ENCODE measurements at regions not wholly inside any gene's neighbourhood (a gene's known extent, or its start where the extent isn't known, plus 50 kb on each side); places are given as distances from the start of the nearest gene placed in this dataset.

DNA sequence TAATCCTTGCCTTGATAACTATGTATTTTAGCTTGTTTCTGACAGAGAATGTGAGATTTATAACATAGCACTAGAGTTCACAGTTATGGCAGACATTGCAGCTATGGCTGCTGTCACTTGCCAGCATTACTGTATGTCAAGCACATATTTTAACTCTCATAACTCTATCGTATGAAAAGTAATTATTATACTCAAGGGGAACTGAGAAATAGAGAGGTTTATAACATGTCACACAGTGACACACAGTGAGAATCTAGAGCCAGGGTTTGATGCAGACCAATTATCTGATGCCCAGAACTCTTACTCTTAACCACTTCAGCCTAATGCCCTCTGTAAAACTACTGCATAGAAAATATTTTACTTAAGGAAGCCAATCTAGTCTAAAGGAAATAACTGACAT is 1012.4 kb downstream of the GRIK2 start:
- DNase-seq (ENCODE audit: low spot score), result no peak

DNA sequence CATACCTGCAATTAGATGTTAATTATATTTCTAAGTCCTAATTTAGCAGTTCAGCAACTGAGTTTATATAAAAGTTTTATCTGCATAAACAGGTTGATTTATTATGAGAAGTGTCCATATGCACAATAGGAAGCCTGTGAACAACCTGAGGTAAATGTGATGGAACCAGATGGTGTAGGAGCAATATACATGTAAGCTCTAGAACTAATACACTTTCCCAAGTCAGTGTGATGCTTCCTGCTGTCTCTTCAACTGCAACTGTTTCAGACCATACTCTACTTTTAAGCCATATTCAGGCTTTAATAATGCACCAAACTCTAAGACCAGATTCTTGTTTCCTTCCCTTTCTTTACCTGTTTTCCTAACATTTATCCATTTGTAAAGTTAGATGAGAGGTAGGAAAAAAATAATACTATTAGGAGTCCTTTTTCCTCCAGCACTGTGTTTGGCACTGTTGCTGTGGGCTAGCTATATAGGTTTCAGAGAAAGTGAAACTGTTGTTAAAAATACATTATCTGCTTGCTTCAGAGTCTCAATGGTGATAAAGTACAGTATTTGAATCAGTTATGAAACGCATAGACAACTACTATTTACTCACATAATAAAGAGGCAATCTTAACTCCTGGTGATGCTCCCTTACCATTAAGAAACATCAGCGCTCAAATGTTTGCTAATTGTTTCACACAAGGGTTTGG is 1009.3 kb downstream of the GRIK2 start:
- DNase-seq (ENCODE audit: low spot score), result no peak

DNA sequence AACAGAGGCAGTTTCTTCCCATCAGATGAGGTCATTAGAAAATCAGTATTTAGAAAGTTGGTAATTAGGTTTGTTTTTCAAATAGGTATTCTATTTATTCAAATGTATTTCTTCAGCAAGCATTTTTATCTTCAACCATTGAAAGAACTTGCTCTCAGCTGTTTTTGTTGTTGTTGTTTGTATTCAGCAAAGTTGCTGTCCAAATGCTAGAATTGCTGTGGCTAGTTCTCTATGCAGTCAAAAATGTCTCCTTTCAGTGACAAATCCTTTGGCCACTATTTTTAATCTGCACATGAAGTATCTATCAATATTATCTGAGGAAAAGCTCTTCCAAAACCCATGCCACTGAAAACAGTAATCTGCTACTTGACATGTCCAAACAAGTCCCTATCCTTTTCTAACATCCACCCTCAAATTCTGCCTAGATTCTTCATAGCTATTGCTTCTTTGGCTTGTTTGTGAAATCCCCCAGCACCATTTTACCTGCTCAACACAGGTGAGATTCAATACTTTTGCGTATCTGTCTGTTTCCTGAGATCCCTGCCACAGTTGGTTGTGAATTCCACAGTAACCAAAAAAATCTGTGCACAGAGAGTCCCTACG is 1005.4 kb downstream of the GRIK2 start:
- DNase-seq (ENCODE audit: low spot score), result no peak

DNA sequence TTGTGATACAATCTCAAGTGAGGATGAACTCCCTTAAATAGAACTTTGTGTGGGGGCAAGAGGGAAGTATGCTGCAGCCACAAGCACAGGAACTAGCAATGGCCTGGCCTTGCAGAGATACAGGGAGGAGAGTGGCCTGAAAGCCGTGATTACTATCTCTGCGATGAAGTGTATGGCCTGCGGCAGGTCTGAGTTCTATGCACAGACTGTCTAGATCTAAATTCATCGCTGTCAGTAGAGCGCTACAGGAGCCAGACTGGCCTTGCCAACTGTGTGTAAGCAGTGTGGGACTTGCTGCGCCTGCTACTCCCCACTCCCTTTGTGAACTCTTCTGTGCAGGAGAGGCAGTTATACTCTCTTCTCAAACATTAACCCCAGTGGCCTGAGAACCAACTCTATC is 997.0 kb downstream of the GRIK2 start:
- DNase-seq (ENCODE audit: low spot score), result no peak

DNA sequence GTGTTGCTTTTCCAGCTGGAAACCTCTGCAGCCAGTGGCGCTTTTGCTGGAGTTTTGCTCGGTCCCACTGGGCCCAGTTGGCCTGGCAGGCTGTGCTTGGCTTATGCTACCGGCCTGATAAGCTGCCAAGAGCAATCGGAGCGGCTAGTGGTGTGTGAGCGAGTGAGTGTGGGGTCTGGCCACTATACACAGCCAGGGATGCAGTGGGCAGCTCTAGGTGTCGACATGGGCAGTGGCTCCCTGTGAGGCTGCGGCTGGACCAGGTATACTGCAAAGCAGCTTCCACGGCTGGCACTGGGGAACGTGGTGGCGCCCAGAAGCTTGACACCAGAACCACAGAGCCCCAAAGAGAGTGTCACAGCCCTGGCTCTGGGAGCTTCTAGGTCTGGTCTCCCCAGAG is 996.5 kb downstream of the GRIK2 start:
- DNase-seq (ENCODE audit: low spot score), result no peak

DNA sequence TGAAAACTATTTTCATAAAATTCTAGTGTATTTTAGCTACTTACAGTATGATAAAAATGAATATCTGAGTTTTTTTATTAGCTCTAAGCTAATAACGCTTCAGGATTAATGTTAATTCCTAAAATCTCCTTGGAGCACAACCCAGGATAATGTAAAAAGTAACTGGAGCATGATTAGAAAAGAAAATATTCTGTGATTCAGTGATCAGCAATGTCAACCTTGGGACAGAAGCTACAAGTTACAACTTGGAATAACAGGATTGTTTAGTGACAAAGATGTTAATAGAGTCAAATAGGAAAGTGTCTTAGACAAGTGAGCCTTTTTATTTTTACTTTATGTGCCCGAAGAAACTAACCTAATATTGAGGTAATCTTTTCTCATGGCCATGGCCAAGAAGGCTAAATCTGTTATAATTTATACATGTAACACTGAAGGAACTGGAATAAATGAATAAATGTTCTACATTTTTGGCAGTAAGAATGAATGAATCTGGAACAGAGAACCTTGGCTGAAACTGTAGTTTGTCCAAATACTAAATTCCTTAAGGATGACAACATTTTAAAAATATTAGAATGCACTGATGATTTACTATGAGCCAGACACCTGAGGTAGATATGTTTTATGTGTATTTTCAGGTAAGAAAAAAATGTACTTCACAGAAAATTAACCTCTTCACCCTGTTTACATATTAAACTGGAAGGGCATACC is 994.0 kb downstream of the GRIK2 start:
- DNase-seq (ENCODE audit: low spot score), result no peak

DNA sequence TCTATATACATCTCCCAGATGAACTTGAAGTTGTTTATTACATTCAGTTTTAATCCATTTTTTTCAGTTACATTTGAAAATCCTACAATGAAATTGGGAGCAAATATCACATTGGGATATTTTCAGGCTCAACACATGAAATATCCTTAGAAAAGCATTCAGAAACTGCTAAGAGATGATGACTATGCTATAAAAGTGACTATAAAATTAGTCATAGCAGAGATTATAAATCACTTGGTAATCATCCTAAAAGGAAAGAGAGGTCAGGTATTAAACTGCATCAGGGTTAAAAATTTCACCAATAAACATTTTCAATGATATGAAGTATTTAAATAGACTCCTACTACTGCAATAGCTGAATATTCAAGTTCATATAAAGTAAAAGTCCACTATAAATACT is 987.7 kb downstream of the GRIK2 start:
- no peak for DNase-seq (ENCODE audit: low spot score)

DNA sequence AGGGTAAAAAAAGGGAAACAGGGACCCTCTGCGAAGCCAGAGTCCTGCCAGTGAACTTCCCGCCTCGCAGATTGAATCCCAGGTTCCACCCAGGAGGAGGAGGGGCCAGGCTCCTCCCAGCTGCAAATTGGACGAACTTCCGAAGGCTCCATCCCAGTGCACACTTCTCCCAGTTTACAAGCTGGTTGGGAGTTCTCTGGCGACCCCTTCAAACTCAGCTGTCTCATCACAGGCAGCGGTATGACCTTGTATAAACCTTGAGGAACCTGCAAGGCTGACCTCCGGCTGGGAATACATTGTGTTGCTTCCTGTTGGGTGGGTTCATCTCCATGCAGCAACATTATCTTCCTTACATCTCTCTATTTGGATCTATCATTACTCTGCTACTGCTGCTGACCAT is 962.7 kb downstream of the GRIK2 start:
- no peak for DNase-seq (ENCODE audit: low spot score)

DNA sequence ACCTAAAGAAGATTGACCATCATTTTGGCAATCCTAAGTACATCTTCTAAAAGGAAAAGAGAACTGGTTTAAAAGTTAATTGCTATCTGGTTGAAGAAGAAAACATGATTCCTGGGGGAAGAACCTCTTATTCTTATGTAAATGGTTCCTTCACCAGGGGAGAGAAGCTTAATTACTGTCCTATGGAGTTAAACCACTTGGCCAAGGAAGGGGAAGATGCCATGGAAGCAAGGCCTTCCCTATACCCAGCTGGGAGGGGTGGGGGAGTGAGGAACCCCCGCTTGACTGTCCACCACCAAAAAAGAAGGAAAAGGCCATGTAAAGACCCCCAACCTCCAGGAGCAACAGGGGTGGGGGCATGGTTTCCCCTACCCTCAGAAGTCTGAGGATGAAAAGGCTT is 962.1 kb downstream of the GRIK2 start:
- DNase-seq (ENCODE audit: low spot score), result no peak

DNA sequence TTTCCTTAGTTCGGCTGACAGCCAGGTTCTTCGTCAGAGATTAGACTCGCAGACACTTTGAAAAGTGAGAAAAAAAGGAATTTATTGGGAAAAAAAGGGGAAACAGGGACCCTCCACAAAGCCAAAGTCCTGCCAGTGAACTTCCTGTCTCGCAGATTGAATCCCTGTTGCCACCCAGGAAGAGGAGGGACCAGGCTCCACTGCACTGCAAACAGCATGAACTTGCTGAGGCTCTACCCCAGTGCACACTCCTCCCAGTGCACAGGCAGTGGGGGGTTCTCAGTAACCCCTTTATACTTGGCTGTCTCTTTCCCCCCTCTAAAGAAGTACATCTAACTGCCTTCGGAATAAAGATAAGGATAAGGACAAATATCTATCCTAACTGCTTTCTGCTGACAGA is 959.0 kb downstream of the GRIK2 start:
- no peak for DNase-seq (ENCODE audit: low spot score)

DNA sequence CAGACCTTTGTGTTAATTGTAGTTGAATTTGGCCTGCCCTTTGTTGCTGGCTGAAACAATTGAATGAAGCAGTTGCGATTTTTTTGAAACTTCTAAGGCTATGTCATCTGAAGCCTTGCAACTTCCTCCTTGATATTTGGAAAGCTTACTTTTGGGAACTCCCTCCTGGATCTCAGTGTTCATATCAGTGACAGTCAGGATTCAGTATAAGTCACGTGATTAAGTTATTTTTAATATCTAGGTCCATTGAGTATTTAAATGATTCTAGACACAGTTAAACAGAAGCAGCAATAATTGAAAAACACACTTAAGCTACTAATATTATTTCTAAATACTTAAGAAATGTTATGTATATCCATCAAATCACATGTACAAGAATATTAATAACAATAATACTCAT is 951.3 kb downstream of the GRIK2 start:
- no peak for DNase-seq (ENCODE audit: low spot score)

DNA sequence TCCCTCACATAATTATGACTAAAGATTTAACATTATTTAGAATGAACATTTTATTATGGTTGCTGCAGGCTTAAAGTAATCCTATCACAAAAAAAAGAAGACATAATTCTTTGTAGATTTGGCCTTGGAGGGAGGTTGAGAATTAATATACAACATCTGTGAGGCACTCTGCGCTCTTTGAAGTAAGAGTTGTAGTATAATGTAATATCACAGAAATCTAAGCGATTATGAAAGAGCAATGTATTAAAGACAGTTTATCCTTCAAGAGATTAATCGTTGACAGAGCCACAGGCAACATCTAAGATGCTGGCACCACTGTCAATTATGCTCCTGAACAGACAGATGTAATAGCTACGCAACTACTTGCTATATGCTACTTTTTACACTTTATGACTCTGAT is 946.8 kb downstream of the GRIK2 start:
- no peak for DNase-seq (ENCODE audit: low spot score)

DNA sequence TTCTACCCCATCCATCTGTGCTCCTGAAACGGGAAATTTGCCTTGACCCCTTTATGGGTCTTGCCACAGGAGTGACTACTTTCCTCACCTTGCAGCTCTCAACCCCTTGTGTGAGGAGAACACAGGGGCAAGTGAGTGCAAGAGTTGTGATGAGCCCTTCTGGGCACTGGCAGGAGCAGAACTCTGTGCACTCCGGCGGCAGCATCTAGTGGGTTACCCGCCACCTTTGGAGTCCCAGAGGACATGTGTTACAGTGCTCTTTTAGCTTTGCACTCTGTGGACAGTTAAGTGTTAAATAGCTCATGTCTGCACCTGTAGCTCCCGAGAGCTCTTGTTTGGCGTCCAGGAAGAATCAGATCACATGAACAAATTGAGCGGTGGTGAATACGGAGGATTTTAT is 940.2 kb downstream of the GRIK2 start:
- DNase-seq (ENCODE audit: low spot score), result no peak

DNA sequence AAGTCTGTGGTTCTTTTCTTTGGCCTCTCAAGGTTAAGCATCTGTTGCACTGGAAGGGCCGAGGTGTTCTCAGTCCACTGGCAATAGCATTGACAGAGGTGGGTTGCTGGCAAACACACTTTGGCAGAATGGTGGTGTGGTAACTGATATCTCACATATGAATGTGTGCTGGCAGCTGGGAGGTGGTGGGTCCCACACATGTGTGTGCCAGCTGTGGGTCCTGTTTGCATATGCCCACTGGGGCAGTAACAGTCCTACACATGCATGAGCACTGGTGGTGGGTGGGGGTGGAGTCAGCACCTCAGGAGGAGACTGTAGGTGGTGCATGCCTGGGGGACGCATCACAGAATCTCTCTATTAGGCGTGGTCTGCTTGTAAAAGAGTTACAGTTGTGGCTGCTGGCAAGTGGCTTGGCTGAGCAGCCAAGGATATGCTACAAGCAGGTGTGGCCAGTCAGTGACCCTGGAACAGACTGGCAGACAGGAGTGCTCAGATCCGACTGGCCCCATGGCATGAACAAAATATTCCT is 934.3 kb downstream of the GRIK2 start:
- DNase-seq (ENCODE audit: low spot score), result no peak

DNA sequence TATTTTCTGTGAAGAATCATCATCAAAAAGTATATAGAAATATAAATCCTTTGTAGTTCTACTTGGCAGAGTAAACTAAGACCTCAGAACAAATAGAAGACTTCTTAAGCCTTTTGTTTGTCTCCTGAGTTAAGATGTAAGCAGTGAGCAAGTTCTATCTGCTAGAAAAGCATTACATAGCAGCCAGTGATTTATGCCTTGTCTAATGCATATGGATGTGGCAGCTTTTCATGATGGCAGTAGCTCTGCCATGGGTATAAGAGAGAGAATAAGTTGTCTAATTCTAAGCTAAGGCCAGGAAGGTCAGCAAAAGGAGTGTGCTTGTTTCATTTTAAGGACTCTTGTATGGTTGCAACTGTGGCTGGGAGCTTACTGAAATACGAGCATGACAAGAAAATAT is 920.2 kb downstream of the GRIK2 start:
- no peak for DNase-seq (ENCODE audit: low spot score)

DNA sequence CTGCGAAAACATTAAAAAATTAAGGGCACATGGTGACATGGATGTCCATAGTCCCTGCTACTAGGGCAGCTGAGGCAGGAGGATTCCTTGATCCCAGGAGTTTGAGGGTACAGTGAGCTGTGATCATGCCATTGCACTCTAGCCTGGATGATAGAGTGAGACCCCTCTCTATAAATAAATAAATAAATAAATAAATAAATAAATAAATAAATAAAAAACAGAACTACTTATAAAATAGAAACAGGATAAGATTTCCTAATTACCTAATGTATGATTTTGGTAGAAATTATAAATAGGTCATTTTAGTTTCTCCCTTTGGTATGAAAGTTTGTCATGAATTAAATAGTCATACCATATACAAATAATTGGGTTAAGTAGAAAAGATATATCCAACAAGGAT is 916.2 kb downstream of the GRIK2 start:
- DNase-seq (ENCODE audit: low spot score), result no peak

DNA sequence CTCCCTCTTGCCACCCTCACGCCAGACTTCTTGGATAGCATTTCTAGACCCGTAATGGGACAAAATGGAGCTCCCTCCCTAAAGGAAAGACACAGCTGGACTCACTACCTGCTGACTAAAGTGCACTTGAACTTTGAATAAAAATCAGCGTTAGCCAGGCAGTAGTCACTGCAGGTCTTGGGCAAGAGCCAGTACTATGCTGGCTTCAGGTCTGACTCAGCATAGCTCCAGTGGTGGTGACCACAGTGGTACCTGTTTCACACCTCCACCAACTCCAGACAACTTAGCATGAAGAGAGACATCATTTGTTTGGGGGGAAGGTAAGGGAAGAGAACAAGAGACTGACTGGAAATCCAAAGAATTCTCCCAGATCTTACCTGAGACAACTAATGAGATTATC is 906.8 kb downstream of the GRIK2 start:
- no peak for DNase-seq (ENCODE audit: low spot score)

DNA sequence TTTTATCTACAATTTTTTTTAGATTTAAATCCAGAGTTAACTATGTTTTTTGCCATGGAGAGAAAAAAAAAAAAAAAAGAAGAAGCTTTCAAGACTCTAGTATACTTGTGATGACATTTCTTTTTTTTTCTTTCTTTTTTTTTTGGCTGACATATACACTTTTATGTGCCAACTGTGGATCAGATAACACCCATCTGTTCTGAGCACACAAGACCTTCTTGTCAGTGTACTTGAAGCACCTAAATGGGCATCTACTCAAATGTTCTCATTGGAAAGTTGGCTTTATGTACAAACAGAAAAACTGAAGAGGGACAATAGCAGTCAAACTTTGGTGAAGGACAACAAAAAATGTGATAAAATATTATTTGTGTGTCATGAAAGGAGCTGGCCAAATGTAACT is 904.5 kb downstream of the GRIK2 start:
- no peak for DNase-seq (ENCODE audit: low spot score)
